ENCODE measurements at regions not wholly inside any gene's neighbourhood (a gene's known extent, or its start where the extent isn't known, plus 50 kb on each side); places are given as distances from the start of the nearest gene placed in this dataset.

GRCh38 chr3:18681818-18682345 lies 256.7 kb upstream of the SATB1 start:
- Histone ChIP-seq H3K4me3 (ENCODE audit: low read depth, low read length, poor library complexity, severe bottlenecking) (no peak overlapping the region), H4K20me1 (ENCODE audit: insufficient read depth, low read length) (no peaks in the 10 kb centered on the region), H3K9me3 (ENCODE audit: low read length) (no peaks in the 10 kb centered on the region), H3K4me1 (ENCODE audit: insufficient read depth, low read length, severe bottlenecking) (no peaks in the 10 kb centered on the region), H3K4me2 (ENCODE audit: low read length) (no peak overlapping the region), H3F3A (ENCODE audit: insufficient read depth, low read length) (no peaks in the 10 kb centered on the region), H3K27me3 (ENCODE audit: insufficient read depth, low read length) (no peaks in the 10 kb centered on the region), H3K9me2 (ENCODE audit: low read depth, low read length) (no peaks in the 10 kb centered on the region), H3K9ac (ENCODE audit: low read length) (no peak overlapping the region), H3K27ac (ENCODE audit: low read depth, low read length, poor library complexity, severe bottlenecking) (no peak overlapping the region), H3K36me3 (ENCODE audit: insufficient read depth, low read length) (no peaks in the 10 kb centered on the region), H2AFZ (ENCODE audit: low read length) (no peak overlapping the region), H3K79me2 (ENCODE audit: insufficient read depth, low read length) (no peaks in the 10 kb centered on the region)
- TF ChIP-seq CTCF (IDR thresholded peaks at IDR 0.05; ENCODE audit: low read length) (no peak), EZH2 (IDR thresholded peaks at IDR 0.05; ENCODE audit: borderline replicate concordance, low read length) (no peak)

- Histone ChIP-seq H3F3A (ENCODE audit: insufficient read depth, low read length) (no peaks in the 10 kb centered on the region), H3K4me1 (ENCODE audit: insufficient read depth, low read length, severe bottlenecking) (no peaks in the 10 kb centered on the region), H3K36me3 (ENCODE audit: insufficient read depth, low read length) (no peaks in the 10 kb centered on the region), H3K9ac (ENCODE audit: low read length) (no peak overlapping the region), H3K4me2 (ENCODE audit: low read length) (no peak overlapping the region), H4K20me1 (ENCODE audit: insufficient read depth, low read length) (no peaks in the 10 kb centered on the region), H3K27ac (ENCODE audit: low read depth, low read length, poor library complexity, severe bottlenecking) (no peak overlapping the region), H3K27me3 (ENCODE audit: insufficient read depth, low read length) (no peaks in the 10 kb centered on the region), H3K4me3 (ENCODE audit: low read depth, low read length, poor library complexity, severe bottlenecking) (no peak overlapping the region), H3K79me2 (ENCODE audit: insufficient read depth, low read length) (no peaks in the 10 kb centered on the region), H3K9me2 (ENCODE audit: low read depth, low read length) (no peaks in the 10 kb centered on the region), H3K9me3 (ENCODE audit: low read length) (no peaks in the 10 kb centered on the region), H2AFZ (ENCODE audit: low read length) (no peak overlapping the region)
- TF ChIP-seq CTCF (IDR thresholded peaks at IDR 0.05; ENCODE audit: low read length) (no peak), EZH2 (IDR thresholded peaks at IDR 0.05; ENCODE audit: borderline replicate concordance, low read length) (no peak)
Observed at GRCh38 chr3:18680758-18681157, 255.6 kb upstream of the SATB1 start.

GRCh38 chr3:18679238-18679637 lies 254.1 kb upstream of the SATB1 start:
- no peak for TF ChIP-seq CTCF (IDR thresholded peaks at IDR 0.05; ENCODE audit: low read length)
- TF ChIP-seq EZH2 (IDR thresholded peaks at IDR 0.05; ENCODE audit: borderline replicate concordance, low read length) = no peak
- H3K9ac ChIP-seq (ENCODE audit: low read length) = no peak overlapping the region
- H3K27ac ChIP-seq (ENCODE audit: low read depth, low read length, poor library complexity, severe bottlenecking) = no peak overlapping the region
- H4K20me1 ChIP-seq (ENCODE audit: insufficient read depth, low read length) = no peaks in the 10 kb centered on the region
- no peak overlapping the region for H2AFZ ChIP-seq (ENCODE audit: low read length)
- no peaks in the 10 kb centered on the region for H3K36me3 ChIP-seq (ENCODE audit: insufficient read depth, low read length)
- no peaks in the 10 kb centered on the region for H3K9me3 ChIP-seq (ENCODE audit: low read length)
- no peaks in the 10 kb centered on the region for H3K79me2 ChIP-seq (ENCODE audit: insufficient read depth, low read length)
- H3K27me3 ChIP-seq (ENCODE audit: insufficient read depth, low read length) = no peaks in the 10 kb centered on the region
- H3K4me3 ChIP-seq (ENCODE audit: low read depth, low read length, poor library complexity, severe bottlenecking) = no peak overlapping the region
- no peak overlapping the region for H3K4me2 ChIP-seq (ENCODE audit: low read length)
- H3F3A ChIP-seq (ENCODE audit: insufficient read depth, low read length) = no peaks in the 10 kb centered on the region
- no peaks in the 10 kb centered on the region for H3K9me2 ChIP-seq (ENCODE audit: low read depth, low read length)
- H3K4me1 ChIP-seq (ENCODE audit: insufficient read depth, low read length, severe bottlenecking) = no peaks in the 10 kb centered on the region
